Tibial nerve (tissue), 3 donors: ENCODE measurements at regions not wholly inside any gene's neighbourhood (a gene's known extent, or its start where the extent isn't known, plus 50 kb on each side); places are given as distances from the start of the nearest gene placed in this dataset.

Experiments used
- CTCF ChIP-seq, 5 experiments: fragments of 200-600 bp in 3 of 5; fragments of 450-650 bp in 2 of 5; sonication (generic) in 3 of 5; IDR thresholded peaks; one replicate each; pipeline ENCODE4 v1.5.1; 2016 to 2019; ENCODE audit warnings: antibody characterized with exemption in 5 of 5, mild to moderate bottlenecking in 3 of 5, moderate library complexity in 2 of 5
- POLR2A ChIP-seq, 2 donors: fragments of 450-650 bp; IDR thresholded peaks; one replicate each; pipeline ENCODE4 v1.6.1; 2017; ENCODE audit warnings: antibody characterized with exemption in 2 of 2, mild to moderate bottlenecking in 2 of 2, moderate library complexity in 2 of 2

- TF ChIP-seq CTCF (IDR thresholded peaks at IDR 0.05) = no peak
- TF ChIP-seq POLR2A (IDR thresholded peaks at IDR 0.05) = no peak
Measured at GRCh38 chr18:24922491-24922890, 429.5 kb downstream of the ZNF521 start.
